ENCODE measurements at regions not wholly inside any gene's neighbourhood (a gene's known extent, or its start where the extent isn't known, plus 50 kb on each side); places are given as distances from the start of the nearest gene placed in this dataset.

DNA sequence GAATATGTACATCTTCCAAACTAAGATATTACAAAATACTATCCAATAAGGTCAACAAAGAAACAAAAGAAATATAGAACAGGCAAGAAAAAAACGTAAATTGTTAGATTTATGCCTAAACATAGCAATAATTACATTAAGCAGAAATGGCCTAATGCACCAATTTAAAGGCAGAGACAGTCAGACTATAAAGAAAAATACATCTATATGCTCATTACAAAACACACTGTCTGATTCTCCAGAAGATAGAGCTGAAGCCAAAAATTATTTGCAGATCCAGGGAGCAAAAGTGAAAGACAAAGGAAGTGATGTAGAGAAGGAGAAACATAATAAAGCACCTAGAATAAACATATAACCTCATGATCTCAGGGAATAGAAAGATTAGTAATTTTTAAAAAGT, 246.9 kb downstream of the PAPSS1 start:
- DNase-seq (ENCODE audit: low spot score): no peak
- Mint-ChIP-seq H3K27me3 (ENCODE audit: unreplicated experiment) (no peaks in the 10 kb centered on the region), H3K27ac (ENCODE audit: unreplicated experiment) (no peak overlapping the region), H3K4me1 (ENCODE audit: unreplicated experiment) (no peaks in the 10 kb centered on the region), H3K9me3 (ENCODE audit: unreplicated experiment) (no peaks in the 10 kb centered on the region), H3K36me3 (ENCODE audit: low read depth, unreplicated experiment) (no peaks in the 10 kb centered on the region), H3K4me3 (ENCODE audit: unreplicated experiment) (no peak overlapping the region)
- no peak for TF ChIP-seq CTCF (IDR thresholded peaks at IDR 0.05; ENCODE audit: unreplicated experiment)

GRCh38 chr4:107472265-107472948, 247.6 kb downstream of the PAPSS1 start:
- Mint-ChIP-seq H3K4me1 (ENCODE audit: unreplicated experiment) (no peaks in the 10 kb centered on the region), H3K27me3 (ENCODE audit: unreplicated experiment) (no peaks in the 10 kb centered on the region), H3K9me3 (ENCODE audit: unreplicated experiment) (no peaks in the 10 kb centered on the region), H3K36me3 (ENCODE audit: low read depth, unreplicated experiment) (no peaks in the 10 kb centered on the region), H3K27ac (ENCODE audit: unreplicated experiment) (no peak overlapping the region), H3K4me3 (ENCODE audit: unreplicated experiment) (no peak overlapping the region)
- TF ChIP-seq CTCF (IDR thresholded peaks at IDR 0.05; ENCODE audit: unreplicated experiment): no peak
- no peak for DNase-seq (ENCODE audit: low spot score)

DNA sequence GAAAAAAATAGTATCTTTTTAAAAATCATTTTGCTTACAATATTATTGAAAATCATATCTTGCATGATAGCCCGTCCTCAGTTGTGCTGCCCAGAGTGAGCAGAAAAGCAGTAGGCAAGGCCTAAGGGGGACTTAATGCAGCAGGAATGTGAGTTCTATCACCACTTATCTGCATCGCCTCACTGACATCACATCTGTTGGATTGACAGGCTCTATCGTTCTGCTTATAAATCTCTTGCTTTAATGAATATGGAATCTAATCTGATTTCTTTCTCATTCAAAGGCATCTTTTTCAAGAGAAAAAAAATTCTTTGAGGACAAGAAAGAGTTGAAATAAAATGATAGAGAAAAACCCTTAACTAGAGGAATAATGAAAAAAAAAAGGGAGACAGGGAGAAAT, 249.9 kb downstream of the PAPSS1 start:
- no peak for DNase-seq (ENCODE audit: low spot score)
- H3K27me3 Mint-ChIP-seq (ENCODE audit: unreplicated experiment): no peaks in the 10 kb centered on the region
- H3K4me3 Mint-ChIP-seq (ENCODE audit: unreplicated experiment): no peak overlapping the region
- no peak for TF ChIP-seq CTCF (IDR thresholded peaks at IDR 0.05; ENCODE audit: unreplicated experiment)
- no peak overlapping the region for H3K27ac Mint-ChIP-seq (ENCODE audit: unreplicated experiment)
- H3K36me3 Mint-ChIP-seq (ENCODE audit: low read depth, unreplicated experiment): no peaks in the 10 kb centered on the region
- H3K9me3 Mint-ChIP-seq (ENCODE audit: unreplicated experiment): no peaks in the 10 kb centered on the region
- H3K4me1 Mint-ChIP-seq (ENCODE audit: unreplicated experiment): no peaks in the 10 kb centered on the region

- no peak for TF ChIP-seq CTCF (IDR thresholded peaks at IDR 0.05; ENCODE audit: unreplicated experiment)
- H3K9me3 Mint-ChIP-seq (ENCODE audit: unreplicated experiment): no peaks in the 10 kb centered on the region
- no peak overlapping the region for H3K4me3 Mint-ChIP-seq (ENCODE audit: unreplicated experiment)
- no peaks in the 10 kb centered on the region for H3K4me1 Mint-ChIP-seq (ENCODE audit: unreplicated experiment)
- H3K27me3 Mint-ChIP-seq (ENCODE audit: unreplicated experiment): no peaks in the 10 kb centered on the region
- no peak overlapping the region for H3K27ac Mint-ChIP-seq (ENCODE audit: unreplicated experiment)
- H3K36me3 Mint-ChIP-seq (ENCODE audit: low read depth, unreplicated experiment): no peaks in the 10 kb centered on the region
- DNase-seq (ENCODE audit: low spot score): no peak
Measured at GRCh38 chr4:107468812-107469211, 251.2 kb downstream of the PAPSS1 start.

DNA sequence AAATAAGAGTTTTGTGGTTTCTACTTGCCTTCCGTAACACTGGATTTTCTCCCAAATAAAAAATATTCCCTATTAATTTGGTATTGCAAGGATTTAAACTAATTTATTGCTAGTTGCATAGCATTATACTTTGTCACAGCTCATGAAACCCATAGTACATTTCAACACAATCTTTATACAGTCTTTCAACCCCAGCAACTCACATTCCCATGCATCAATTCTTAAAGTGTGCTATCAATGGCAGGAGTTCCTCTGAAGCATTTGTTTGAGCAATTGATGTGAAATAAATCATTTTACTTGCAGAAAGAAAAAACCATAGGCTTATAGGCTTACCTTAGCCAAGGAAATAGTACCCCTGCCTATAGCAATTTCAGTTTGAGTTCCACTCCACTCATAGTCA, 251.9 kb downstream of the PAPSS1 start:
- no peaks in the 10 kb centered on the region for H3K4me1 Mint-ChIP-seq (ENCODE audit: unreplicated experiment)
- DNase-seq (ENCODE audit: low spot score): no peak
- no peak overlapping the region for H3K4me3 Mint-ChIP-seq (ENCODE audit: unreplicated experiment)
- no peaks in the 10 kb centered on the region for H3K36me3 Mint-ChIP-seq (ENCODE audit: low read depth, unreplicated experiment)
- no peaks in the 10 kb centered on the region for H3K27me3 Mint-ChIP-seq (ENCODE audit: unreplicated experiment)
- no peaks in the 10 kb centered on the region for H3K9me3 Mint-ChIP-seq (ENCODE audit: unreplicated experiment)
- no peak overlapping the region for H3K27ac Mint-ChIP-seq (ENCODE audit: unreplicated experiment)
- TF ChIP-seq CTCF (IDR thresholded peaks at IDR 0.05; ENCODE audit: unreplicated experiment): no peak

Measured in endothelial cell (in vitro differentiated cells).